MM.1S (cell line): ENCODE measurements at regions not wholly inside any gene's neighbourhood (a gene's known extent, or its start where the extent isn't known, plus 50 kb on each side); places are given as distances from the start of the nearest gene placed in this dataset.

Source experiments
- EZH2phosphoT487 ChIP-seq: fragments of 300-600 bp; sonication (generic); IDR thresholded peaks from 2 replicates; pipeline ENCODE4 v1.6.1; 2018; ENCODE audit warnings: antibody characterized with exemption, low read length
- TF ChIP-seq, protein P1 (sequence below): fragments of 300-600 bp; sonication (generic); IDR thresholded peaks from 2 replicates; pipeline ENCODE4 v1.5.1; 2016; ENCODE audit warnings: antibody characterized with exemption, low read length, mixed read lengths

DNA sequence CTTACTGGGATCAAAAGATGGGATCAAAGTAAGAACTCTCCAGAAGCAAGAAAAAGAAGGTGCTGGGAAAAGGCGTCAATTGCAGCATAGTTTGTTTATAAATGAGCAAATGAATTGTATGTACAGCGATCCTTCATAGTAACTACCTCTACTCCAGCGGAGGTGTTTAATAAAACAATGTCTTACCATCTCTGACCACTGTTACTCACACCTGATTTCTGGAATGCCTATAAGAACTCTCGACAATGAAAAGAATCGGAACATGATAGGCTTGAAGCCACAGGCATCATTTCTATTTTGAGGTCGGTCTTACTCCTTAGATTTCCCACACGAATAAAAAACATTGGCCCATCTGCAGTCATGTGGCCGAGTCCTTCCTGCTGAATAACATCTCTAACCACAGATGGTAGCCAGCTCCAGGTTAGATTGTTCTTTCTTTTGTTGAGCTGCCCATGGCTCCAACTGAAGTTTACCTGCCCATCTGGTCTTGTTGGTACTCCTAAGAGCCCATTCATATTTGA, 67.6 kb downstream of the CLDN34 start:
- TF ChIP-seq, protein P1, sequence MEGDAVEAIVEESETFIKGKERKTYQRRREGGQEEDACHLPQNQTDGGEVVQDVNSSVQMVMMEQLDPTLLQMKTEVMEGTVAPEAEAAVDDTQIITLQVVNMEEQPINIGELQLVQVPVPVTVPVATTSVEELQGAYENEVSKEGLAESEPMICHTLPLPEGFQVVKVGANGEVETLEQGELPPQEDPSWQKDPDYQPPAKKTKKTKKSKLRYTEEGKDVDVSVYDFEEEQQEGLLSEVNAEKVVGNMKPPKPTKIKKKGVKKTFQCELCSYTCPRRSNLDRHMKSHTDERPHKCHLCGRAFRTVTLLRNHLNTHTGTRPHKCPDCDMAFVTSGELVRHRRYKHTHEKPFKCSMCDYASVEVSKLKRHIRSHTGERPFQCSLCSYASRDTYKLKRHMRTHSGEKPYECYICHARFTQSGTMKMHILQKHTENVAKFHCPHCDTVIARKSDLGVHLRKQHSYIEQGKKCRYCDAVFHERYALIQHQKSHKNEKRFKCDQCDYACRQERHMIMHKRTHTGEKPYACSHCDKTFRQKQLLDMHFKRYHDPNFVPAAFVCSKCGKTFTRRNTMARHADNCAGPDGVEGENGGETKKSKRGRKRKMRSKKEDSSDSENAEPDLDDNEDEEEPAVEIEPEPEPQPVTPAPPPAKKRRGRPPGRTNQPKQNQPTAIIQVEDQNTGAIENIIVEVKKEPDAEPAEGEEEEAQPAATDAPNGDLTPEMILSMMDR, result no peak
- no peak for TF ChIP-seq EZH2phosphoT487
